ENCODE measurements at regions not wholly inside any gene's neighbourhood (a gene's known extent, or its start where the extent isn't known, plus 50 kb on each side); places are given as distances from the start of the nearest gene placed in this dataset.

GRCh38 chr4:153929675-153930074 is 140.8 kb upstream of the SFRP2 start:
- POLR2A ChIA-PET = no interaction called here
- Histone ChIP-seq H3K4me1 (ENCODE audit: control insufficient read depth, insufficient read depth, low read length) (no peaks in the 10 kb centered on the region; the same call in 1 of the 2 replicates), H3K27me3 (ENCODE audit: control insufficient read depth, insufficient read depth, low read length) (no peaks in the 10 kb centered on the region), H3K36me3 (ENCODE audit: control insufficient read depth, insufficient read depth, low read length) (no peaks in the 10 kb centered on the region; the same call in 1 of the 2 replicates), H3K27ac (ENCODE audit: low read length) (no peak overlapping the region), H3K9me3 (ENCODE audit: control insufficient read depth, insufficient read depth, low read depth, low read length) (no peaks in the 10 kb centered on the region), H3K4me3 (ENCODE audit: low read depth in 2 of 2, low read length in 2 of 2) (no peak overlapping the region)
- TF ChIP-seq SIN3A (IDR thresholded peaks at IDR 0.05; ENCODE audit: borderline replicate concordance, insufficient read depth, low read depth, low read length) = no peak
- TF ChIP-seq, protein P1, sequence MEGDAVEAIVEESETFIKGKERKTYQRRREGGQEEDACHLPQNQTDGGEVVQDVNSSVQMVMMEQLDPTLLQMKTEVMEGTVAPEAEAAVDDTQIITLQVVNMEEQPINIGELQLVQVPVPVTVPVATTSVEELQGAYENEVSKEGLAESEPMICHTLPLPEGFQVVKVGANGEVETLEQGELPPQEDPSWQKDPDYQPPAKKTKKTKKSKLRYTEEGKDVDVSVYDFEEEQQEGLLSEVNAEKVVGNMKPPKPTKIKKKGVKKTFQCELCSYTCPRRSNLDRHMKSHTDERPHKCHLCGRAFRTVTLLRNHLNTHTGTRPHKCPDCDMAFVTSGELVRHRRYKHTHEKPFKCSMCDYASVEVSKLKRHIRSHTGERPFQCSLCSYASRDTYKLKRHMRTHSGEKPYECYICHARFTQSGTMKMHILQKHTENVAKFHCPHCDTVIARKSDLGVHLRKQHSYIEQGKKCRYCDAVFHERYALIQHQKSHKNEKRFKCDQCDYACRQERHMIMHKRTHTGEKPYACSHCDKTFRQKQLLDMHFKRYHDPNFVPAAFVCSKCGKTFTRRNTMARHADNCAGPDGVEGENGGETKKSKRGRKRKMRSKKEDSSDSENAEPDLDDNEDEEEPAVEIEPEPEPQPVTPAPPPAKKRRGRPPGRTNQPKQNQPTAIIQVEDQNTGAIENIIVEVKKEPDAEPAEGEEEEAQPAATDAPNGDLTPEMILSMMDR (IDR thresholded peaks at IDR 0.05) = no peak
- no peak for TF ChIP-seq TCF7L2 (IDR thresholded peaks at IDR 0.05; ENCODE audit: low read depth, low read length)
- no peak for TF ChIP-seq POLR2AphosphoS5 (IDR thresholded peaks at IDR 0.05; ENCODE audit: low read depth, low read length)
- TF ChIP-seq, protein P2, sequence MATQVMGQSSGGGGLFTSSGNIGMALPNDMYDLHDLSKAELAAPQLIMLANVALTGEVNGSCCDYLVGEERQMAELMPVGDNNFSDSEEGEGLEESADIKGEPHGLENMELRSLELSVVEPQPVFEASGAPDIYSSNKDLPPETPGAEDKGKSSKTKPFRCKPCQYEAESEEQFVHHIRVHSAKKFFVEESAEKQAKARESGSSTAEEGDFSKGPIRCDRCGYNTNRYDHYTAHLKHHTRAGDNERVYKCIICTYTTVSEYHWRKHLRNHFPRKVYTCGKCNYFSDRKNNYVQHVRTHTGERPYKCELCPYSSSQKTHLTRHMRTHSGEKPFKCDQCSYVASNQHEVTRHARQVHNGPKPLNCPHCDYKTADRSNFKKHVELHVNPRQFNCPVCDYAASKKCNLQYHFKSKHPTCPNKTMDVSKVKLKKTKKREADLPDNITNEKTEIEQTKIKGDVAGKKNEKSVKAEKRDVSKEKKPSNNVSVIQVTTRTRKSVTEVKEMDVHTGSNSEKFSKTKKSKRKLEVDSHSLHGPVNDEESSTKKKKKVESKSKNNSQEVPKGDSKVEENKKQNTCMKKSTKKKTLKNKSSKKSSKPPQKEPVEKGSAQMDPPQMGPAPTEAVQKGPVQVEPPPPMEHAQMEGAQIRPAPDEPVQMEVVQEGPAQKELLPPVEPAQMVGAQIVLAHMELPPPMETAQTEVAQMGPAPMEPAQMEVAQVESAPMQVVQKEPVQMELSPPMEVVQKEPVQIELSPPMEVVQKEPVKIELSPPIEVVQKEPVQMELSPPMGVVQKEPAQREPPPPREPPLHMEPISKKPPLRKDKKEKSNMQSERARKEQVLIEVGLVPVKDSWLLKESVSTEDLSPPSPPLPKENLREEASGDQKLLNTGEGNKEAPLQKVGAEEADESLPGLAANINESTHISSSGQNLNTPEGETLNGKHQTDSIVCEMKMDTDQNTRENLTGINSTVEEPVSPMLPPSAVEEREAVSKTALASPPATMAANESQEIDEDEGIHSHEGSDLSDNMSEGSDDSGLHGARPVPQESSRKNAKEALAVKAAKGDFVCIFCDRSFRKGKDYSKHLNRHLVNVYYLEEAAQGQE (IDR thresholded peaks at IDR 0.05; ENCODE audit: insufficient read depth in 1 of 2, low read depth in 2 of 2, low read length in 1 of 2) = no peak
- CTCF ChIA-PET = no interaction called here
- intact Hi-C loops (cut with micrococcal nuclease; ENCODE audit: unreplicated experiment) = no loop called here
- ATAC-seq (no peak), DNase-seq (ENCODE audit: low read depth, low spot score) (no peak)
- in situ Hi-C loops (cut with HindIII; ENCODE audit: low pct_unique_long_range_greater_than_20kb, low sequenced_read_pairs) = no loop called here
- no TSS peak for BruUV-seq (replicated peaks)

DNA sequence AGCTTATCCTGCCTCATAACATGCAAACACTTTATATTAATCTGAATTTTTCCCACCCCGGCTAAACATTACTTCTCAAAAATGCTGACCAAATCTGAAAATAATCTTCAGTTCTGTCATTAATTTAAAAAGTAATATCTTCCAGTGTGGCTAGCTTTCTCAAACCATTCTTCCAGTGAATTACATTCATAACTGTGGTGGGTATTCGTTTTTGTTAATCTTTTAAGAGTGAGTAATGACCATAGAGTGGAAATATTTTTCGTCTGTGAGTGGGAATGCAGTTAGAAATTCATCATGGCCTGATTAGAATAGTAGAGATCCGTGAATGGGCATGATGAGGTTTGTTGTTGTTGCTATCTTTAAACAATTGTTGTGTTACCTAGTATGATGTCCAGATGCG is 138.6 kb upstream of the SFRP2 start:
- POLR2A ChIA-PET = no interaction called here
- intact Hi-C loops (cut with micrococcal nuclease; ENCODE audit: unreplicated experiment) = no loop called here

DNA sequence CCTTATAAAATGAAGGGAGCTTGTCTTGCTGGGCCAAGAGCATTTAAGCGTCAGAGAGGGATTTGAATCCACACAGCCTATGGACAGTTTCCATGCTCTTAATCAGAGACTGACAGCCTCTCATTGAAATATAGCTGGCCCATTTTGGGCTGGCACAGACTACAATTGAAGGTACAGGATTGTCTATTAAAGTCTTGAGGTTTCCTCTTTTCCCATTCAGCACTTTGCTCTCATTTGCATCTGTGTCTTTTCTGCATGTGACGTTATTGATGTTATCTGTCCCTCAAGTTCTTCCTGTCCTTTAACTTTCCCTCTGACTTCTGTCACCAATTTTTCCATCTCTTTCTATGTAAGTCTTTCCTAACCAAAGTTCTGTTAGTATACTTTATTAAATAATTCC is 133.3 kb upstream of the SFRP2 start:
- no peak for DNase-seq (ENCODE audit: low read depth, low spot score)
- H3K36me3 ChIP-seq (ENCODE audit: control insufficient read depth, insufficient read depth, low read length) = no peaks in the 10 kb centered on the region
- CTCF ChIA-PET = no interaction called here
- H3K4me3 ChIP-seq (ENCODE audit: low read depth in 2 of 2, low read length in 2 of 2) = no peak overlapping the region
- no peak for TF ChIP-seq TCF7L2 (IDR thresholded peaks at IDR 0.05; ENCODE audit: low read depth, low read length)
- TF ChIP-seq, protein P1 (IDR thresholded peaks at IDR 0.05) = no peak
- TF ChIP-seq SIN3A (IDR thresholded peaks at IDR 0.05; ENCODE audit: borderline replicate concordance, insufficient read depth, low read depth, low read length) = no peak
- TF ChIP-seq, protein P2 (IDR thresholded peaks at IDR 0.05; ENCODE audit: insufficient read depth in 1 of 2, low read depth in 2 of 2, low read length in 1 of 2) = no peak
- TF ChIP-seq POLR2AphosphoS5 (IDR thresholded peaks at IDR 0.05; ENCODE audit: low read depth, low read length) = no peak
- H3K9me3 ChIP-seq (ENCODE audit: control insufficient read depth, insufficient read depth, low read depth, low read length) = no peaks in the 10 kb centered on the region
- ATAC-seq = no peak
- BruUV-seq (replicated peaks) = no TSS peak
- H3K4me1 ChIP-seq (ENCODE audit: control insufficient read depth, insufficient read depth, low read length) = no peaks in the 10 kb centered on the region
- no peak overlapping the region for H3K27ac ChIP-seq (ENCODE audit: low read length)
- POLR2A ChIA-PET = no interaction called here
- in situ Hi-C loops (cut with HindIII; ENCODE audit: low pct_unique_long_range_greater_than_20kb, low sequenced_read_pairs) (no loop called here), intact Hi-C loops (cut with micrococcal nuclease; ENCODE audit: unreplicated experiment) (no loop called here)
- no peaks in the 10 kb centered on the region for H3K27me3 ChIP-seq (ENCODE audit: control insufficient read depth, insufficient read depth, low read length)

More for the DNA sequence above, 138.6 kb upstream of the SFRP2 start:
- Histone ChIP-seq H3K4me3 (ENCODE audit: low read depth in 2 of 2, low read length in 2 of 2) (no peak overlapping the region), H3K4me1 (ENCODE audit: control insufficient read depth, insufficient read depth, low read length) (no peaks in the 10 kb centered on the region; the same call in 1 of the 2 replicates), H3K27me3 (ENCODE audit: control insufficient read depth, insufficient read depth, low read length) (no peaks in the 10 kb centered on the region), H3K27ac (ENCODE audit: low read length) (no peak overlapping the region), H3K9me3 (ENCODE audit: control insufficient read depth, insufficient read depth, low read depth, low read length) (no peaks in the 10 kb centered on the region), H3K36me3 (ENCODE audit: control insufficient read depth, insufficient read depth, low read length) (no peaks in the 10 kb centered on the region; the same call in 1 of the 2 replicates)
- ATAC-seq (no peak), DNase-seq (ENCODE audit: low read depth, low spot score) (no peak)
- in situ Hi-C loops (cut with HindIII; ENCODE audit: low pct_unique_long_range_greater_than_20kb, low sequenced_read_pairs) = no loop called here
- CTCF ChIA-PET = no interaction called here
- no TSS peak for BruUV-seq (replicated peaks)
- no peak for TF ChIP-seq SIN3A (IDR thresholded peaks at IDR 0.05; ENCODE audit: borderline replicate concordance, insufficient read depth, low read depth, low read length)
